VCaP (cell line): ENCODE measurements at regions not wholly inside any gene's neighbourhood (a gene's known extent, or its start where the extent isn't known, plus 50 kb on each side); places are given as distances from the start of the nearest gene placed in this dataset.

Experiments used
- H3K27ac ChIP-seq: fragments of 450-650 bp; 2 replicates; pipeline ENCODE4 v1.5.1; 2017
- CTCF ChIP-seq: fragments of 450-650 bp; conservative IDR thresholded peaks from 2 replicates; pipeline ENCODE4 v1.5.1; 2017; ENCODE audit warnings: mild to moderate bottlenecking, moderate library complexity

- TF ChIP-seq CTCF: no peak
- no peak overlapping the region for H3K27ac ChIP-seq
These were observed 56.6 kb upstream of the SPRED1 start for GRCh38 chr15:38196076-38196475.

GRCh38 chr15:38197553-38197952, 55.1 kb upstream of the SPRED1 start:
- no peak overlapping the region for H3K27ac ChIP-seq
- TF ChIP-seq CTCF: no peak

GRCh38 chr15:38201714-38202113, 50.9 kb upstream of the SPRED1 start:
- H3K27ac ChIP-seq: no peak overlapping the region
- TF ChIP-seq CTCF: no peak

- H3K27ac ChIP-seq: no peak overlapping the region
- no peak for TF ChIP-seq CTCF
These were observed 50.3 kb upstream of the SPRED1 start for GRCh38 chr15:38202361-38202760.
